GM19395 (cell line): ENCODE measurements at regions not wholly inside any gene's neighbourhood (a gene's known extent, or its start where the extent isn't known, plus 50 kb on each side); places are given as distances from the start of the nearest gene placed in this dataset.
A peak's percentile ranks its signal among the peaks of the same experiment; 100 is the strongest.

Experiments
- ATAC-seq: cut with Tn5 transposase; IDR thresholded peaks from one replicate; pipeline ENCODE4 v1.9.1; 2021; ENCODE audit warnings: mild to moderate bottlenecking, moderate library complexity; ENCODE audit not compliant: unreplicated experiment

GRCh38 chr2:40886655-40887054, 434.8 kb upstream of the SLC8A1 start:
- ATAC-seq: no peak

DNA sequence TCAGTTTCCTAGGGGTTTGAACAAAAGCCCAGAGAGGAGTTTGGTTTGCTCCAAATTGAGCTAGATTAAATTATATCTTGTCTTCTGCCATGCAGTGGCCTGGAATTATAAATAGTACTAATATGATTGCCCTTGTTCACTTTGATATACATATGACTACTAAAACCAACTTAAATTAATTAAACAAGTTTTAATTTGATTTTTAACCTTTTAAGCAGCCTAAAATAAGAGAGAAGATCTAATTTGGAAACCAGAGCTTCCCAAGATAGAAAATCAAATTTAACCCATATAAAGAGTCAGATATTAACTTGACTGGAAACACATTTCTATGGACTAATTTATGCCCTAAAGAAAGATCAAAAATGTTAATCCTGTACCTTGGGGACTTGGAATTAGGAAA, 444.5 kb upstream of the SLC8A1 start:
- ATAC-seq: no peak

DNA sequence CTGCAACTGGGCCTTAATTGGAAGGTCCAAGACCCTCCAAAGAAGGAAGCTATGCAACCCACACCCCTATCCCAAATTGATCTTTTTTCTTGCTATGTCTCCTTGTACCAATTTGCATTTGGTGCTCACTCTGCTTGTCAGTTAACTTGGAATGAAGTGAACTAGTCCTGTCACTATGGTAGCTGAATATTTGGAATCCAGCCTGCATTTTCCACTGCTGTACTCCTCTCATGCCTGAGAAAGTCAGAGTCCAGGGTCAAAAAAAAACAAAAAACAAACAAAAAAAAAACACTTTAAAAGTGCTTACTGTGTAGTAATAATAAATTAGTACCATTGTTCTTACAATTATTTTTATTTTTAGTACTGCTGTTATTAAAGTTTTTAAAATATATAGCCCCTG, 462.8 kb upstream of the SLC8A1 start:
- ATAC-seq: no peak

GRCh38 chr2:40915651-40916050, 463.8 kb upstream of the SLC8A1 start:
- ATAC-seq: no peak

DNA sequence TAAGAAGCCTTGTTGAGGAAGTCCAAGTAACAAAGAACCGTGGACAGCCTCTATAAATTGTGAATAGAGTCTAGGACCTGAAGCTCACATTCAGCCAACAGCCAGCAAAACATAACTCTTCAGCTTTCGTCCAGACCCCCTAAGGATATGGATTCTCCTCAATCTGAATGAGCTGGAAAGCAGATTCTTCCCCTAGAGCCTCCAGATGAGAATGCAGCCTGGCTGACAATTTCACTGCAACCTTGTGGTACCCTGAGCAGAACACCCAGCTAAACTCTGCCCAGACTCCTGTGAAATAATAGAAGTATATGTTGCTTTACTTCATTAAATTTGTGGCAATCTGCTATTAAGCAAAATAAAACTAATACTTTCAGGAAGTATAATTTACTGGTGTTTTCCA, 483.5 kb upstream of the SLC8A1 start:
- ATAC-seq: no peak

DNA sequence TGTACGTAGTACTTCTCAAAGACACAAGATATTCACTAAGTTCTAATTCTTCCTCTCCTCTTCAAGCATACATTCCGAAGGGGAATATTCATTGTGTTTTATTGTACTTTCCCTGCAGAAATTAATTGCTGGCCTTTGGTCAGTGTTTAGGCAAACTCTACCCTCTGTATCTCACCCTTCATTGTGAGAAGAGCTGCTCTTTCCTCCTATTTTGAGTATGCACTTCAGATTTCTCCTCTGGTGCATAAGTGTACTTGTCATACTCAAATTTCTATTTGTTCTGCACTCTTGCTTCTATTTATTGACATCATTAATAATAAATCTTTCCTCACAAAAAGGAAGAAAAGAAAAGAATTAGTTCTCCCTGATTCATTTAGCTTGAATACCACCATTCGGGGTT, 485.4 kb upstream of the SLC8A1 start:
- ATAC-seq: no peak

DNA sequence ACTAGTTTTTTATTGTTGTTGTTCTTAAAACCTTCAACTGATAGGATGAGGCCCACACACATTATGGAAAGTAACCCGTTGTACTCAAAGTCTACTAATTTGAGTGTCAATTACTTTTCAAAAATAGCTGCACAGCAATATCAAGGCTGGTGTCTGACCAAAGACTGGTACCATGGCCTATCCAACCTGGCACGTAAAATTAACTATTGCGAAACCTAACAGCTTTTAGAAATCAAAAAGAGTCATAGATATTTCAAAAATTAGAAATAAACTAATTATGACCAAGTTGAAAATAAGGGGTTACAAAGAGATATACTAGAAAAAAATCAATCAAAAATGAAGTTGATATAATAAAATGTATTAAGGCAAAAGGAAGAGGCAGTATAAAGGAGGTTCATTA, 501.5 kb upstream of the SLC8A1 start:
- no peak for ATAC-seq

- no peak for ATAC-seq
These were observed 503.2 kb upstream of the SLC8A1 start for GRCh38 chr2:40955042-40955441.

GRCh38 chr2:40955635-40956034, 503.7 kb upstream of the SLC8A1 start:
- no peak for ATAC-seq

DNA sequence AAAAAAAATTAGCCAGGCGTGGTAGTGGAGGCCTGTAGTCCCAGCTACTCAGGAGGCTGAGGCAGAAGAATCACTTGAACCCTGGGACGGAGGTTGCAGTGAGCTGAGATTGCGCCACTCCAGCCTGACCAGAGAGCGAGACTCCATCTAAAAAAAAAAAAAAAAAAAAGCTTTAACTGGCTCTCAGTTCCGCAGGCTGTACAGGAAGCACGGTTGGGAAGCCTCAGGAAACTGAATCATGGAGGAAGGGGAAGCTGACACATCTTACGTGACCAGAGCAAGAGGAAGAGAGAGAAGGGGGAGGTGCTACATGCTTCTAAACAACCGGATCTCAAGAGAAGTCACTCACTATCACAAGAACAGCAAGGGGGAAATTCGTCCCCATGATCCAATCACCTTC, 505.6 kb upstream of the SLC8A1 start:
- no peak for ATAC-seq

DNA sequence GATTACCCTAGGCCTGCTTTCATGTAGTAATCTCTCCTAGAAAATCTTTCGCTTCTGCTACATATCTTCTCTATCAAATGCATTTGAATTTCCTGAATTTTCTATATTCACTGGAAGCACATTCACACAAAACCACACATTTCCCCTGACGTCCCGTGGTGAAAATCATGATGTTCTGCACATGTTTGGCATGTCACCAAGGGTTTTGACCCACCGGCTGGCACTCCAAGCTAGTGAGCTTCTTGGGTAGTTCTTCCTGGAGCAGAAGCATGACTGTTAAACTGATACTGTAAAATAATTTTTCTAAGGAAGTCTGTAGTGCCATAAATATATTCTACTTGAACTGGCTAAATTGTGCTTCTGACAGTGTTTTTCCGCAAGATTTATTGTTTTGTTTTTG, 510.1 kb upstream of the SLC8A1 start:
- no peak for ATAC-seq

DNA sequence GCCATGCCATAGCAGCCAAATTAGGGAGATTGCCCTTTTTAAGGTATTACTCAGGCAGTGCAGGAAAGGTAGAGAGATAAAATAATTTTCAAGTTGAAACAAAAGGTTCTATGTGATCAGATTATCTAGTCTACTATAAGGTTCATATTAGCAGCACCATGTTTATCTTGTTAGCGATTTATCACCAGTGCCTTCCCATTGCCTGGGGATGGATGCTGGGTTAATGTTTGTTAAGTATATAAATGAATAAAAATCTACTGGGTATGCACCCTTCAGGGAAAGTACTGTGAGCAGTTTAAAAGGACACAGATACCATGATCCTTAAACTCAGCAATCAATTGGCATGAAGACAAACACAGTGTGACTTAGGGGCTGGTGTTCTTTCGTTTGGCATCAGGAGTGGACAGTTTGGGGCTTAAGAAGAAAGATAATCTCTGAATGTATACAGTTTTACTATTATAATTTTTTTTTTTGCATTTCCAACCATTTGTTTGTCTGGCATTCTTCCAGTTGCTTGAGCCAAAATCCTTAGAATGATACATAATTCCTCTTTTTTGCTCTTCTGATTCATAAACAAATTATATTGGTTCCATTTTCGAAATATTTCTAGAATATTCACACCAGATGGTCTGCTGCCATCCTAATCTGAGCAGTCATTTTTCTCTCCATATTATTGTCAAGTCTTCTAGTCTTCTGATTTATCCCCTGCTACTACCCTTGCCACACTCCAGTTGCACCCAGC, 512.8 kb upstream of the SLC8A1 start:
- no peak for ATAC-seq

GRCh38 chr2:40967451-40967850, 515.6 kb upstream of the SLC8A1 start:
- ATAC-seq: no peak

DNA sequence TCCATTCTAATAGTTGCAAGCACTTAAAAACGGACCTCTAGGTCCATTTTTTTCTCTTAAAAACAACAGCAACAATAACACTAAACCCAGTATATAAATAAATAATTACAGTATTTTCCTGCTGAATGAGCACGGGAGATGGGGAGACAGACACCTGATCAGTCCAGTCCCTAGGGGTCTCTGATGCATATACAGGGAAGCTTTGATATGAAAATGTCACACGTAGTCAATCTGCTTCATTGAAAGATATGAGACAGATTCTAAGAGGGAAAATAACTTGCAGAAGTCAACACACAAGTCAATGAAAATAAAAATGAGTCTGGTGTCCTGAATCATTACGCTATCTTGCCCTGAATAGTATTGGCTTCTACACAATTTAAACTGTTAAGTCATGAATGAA, 523.3 kb upstream of the SLC8A1 start:
- no peak for ATAC-seq

GRCh38 chr2:40997362-40997761, 545.5 kb upstream of the SLC8A1 start:
- no peak for ATAC-seq

DNA sequence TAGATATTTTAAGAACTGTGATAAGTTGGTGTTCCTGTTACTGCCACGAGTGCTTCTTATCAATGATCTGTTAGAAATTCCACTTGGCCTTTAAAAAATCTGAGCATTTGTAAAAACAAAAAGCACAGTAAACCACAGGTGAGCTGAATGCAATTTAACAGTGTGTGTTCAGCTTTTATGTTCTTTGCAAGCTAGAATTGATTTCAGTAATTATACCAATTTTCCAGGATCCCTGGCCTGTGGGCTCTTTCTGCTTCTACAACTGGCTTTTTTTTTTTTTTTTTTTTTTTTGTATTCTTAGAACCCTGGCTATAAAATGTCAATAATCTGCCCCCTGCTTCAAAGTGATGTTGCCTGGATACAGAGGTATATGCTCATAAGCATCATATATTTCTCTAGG, 548.5 kb upstream of the SLC8A1 start:
- no peak for ATAC-seq

DNA sequence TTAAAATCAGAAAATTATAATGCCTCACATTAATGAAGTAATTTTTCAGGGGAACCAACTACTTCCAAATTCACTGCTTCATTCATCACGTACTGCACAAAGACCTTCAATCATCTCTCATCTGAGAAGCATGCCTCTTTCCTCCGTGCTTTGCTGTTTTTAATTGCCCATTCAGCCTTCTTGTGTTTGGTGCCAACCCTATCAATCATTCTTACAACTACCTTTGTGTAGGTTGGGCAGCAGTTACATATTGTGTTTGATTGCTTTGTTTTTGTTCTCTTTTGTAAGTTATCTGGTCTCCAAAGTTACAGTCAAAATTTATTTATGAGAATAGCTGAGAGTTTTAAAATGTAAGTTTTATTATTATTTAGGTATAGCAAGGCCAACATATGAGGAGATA, 549.0 kb upstream of the SLC8A1 start:
- no peak for ATAC-seq

- no peak for ATAC-seq
These were observed 552.8 kb upstream of the SLC8A1 start for GRCh38 chr2:41004700-41005099.

- ATAC-seq: no peak
These were observed 568.5 kb upstream of the SLC8A1 start for GRCh38 chr2:41020358-41020757.

DNA sequence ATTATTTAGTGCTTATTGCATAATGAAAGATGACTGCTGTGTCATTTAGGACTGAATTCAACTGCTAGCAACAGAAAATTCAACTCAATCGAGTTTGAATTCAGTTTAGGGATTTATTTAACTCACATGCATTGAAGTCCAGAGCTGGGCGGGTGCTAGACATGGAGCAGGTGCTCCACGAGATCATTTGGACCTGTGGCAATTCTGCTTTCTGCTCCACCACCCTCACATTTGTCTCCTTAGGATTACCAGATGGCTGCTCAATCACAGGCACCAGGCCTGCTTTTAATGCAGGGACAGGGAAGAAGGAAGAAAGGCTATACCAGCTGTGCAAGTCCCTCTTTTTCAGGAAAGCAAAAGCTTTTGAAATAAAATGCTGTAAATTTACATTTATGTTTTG, 572.9 kb upstream of the SLC8A1 start:
- ATAC-seq: no peak

DNA sequence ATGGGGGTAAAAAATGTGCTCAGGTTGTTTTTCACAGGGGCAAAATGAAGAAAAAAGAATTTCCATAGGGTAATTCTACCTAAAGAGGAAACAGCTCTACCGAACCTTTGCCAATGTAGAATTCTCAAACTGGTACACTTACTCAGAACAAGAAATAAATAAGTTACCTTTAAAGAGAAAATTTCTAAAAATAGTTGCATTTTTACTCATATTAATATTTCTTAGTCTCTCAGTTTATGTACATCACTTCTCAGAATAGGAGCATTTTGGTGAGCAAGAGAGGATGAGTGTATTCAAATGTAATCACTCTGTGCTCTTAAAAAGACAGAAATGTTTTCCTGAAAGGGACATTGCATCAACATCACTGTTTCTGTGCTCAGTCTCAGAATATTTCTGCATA, 574.7 kb upstream of the SLC8A1 start:
- peak; percentile 85 for ATAC-seq

DNA sequence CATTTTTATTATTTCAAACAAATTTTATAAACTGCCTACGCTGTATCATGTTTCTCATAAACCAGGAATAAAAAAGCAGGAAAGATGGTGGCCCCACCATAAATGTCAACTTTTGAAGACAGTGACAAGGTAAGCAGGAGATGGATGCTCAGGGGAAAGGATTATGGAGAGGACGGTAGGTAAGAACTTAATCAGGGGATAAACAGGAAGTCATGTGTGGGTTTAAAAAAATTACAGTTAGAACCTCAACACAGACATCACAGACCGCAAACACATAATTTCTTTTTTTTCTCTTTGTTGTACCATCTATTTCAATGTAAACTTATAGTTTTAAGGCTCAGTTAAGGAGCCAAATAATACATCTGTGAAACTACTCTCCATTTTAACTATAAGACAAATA, 575.2 kb upstream of the SLC8A1 start:
- peak; percentile 5 for ATAC-seq

- ATAC-seq: no peak
These were observed 579.4 kb upstream of the SLC8A1 start for GRCh38 chr2:41031282-41031681.
